SK-N-SH (cell line): ENCODE measurements at regions not wholly inside any gene's neighbourhood (a gene's known extent, or its start where the extent isn't known, plus 50 kb on each side); places are given as distances from the start of the nearest gene placed in this dataset.

Experiments used
- CTCF ChIA-PET: fragments of 300-600, 350-600 bp; formaldehyde crosslinking; extraction: SDS; loops from one replicate; lab custom pipeline; 2021; lab: Yijun Ruan, JAX
- POLR2A ChIA-PET: fragments of 350-600 bp; sonication (Branson Sonifier 250); formaldehyde crosslinking; extraction: SDS; loops from one replicate; lab custom pipeline; 2020; ENCODE audit warnings: antibody characterized with exemption, inconsistent platforms; lab: Yijun Ruan, JAX
- DNase-seq: peaks from one replicate; pipeline ENCODE4 v3.0.0; 2012
- H2AFZ ChIP-seq: fragments of 200-600 bp; sonication (generic); 2 replicates; pipeline ENCODE4 v1.8.1; 2016; ENCODE audit warnings: antibody characterized with exemption, mild to moderate bottlenecking, low read depth
- H3F3A ChIP-seq: fragments of 200-600 bp; sonication (generic); replicated peaks from 2 replicates; pipeline ENCODE3; 2016; ENCODE audit warnings: antibody characterized with exemption, mild to moderate bottlenecking; ENCODE audit not compliant: insufficient read depth
- H3K27ac ChIP-seq, 2 experiments: fragments of 200-500 bp in 1 of 2; fragments of 200-600 bp in 1 of 2; sonication (Bioruptor generic) in 1 of 2; sonication (generic), shearing (Covaris generic) in 1 of 2; 2 replicates each; pipeline versions ENCODE4 v1.5.1 to v1.6.1; 2014 to 2016; ENCODE audit warnings: low read depth in 2 of 2, inconsistent platforms in 1 of 2, low read length in 1 of 2, mild to moderate bottlenecking in 1 of 2, mixed read lengths in 1 of 2
- H3K27me3 ChIP-seq: fragments of 200-600 bp; sonication (generic), shearing (Covaris generic); 2 replicates; pipeline ENCODE4 v1.6.1; 2016; ENCODE audit warnings: mixed run types; ENCODE audit not compliant: insufficient read depth
- H3K36me3 ChIP-seq, 2 experiments: fragments of 200-500 bp in 1 of 2; fragments of 200-600 bp in 1 of 2; sonication (Bioruptor generic) in 1 of 2; sonication (generic) in 1 of 2; replicated peaks in 1 of 2; 2 replicates each; pipeline versions ENCODE3 to v1.5.1; 2014 to 2016; ENCODE audit warnings: low read length in 1 of 2, mild to moderate bottlenecking in 1 of 2; ENCODE audit not compliant: insufficient read depth in 2 of 2, control insufficient read depth in 1 of 2
- H3K4me1 ChIP-seq, 2 experiments: fragments of 200-500 bp in 1 of 2; fragments of 200-600 bp in 1 of 2; sonication (Bioruptor generic) in 1 of 2; sonication (generic), shearing (Covaris generic) in 1 of 2; 2 replicates each; pipeline versions ENCODE4 v1.5.1 to v1.6.1; 2014 to 2016; ENCODE audit warnings: low read depth in 1 of 2, low read length in 1 of 2, mixed run types in 1 of 2; ENCODE audit not compliant: insufficient read depth in 2 of 2, control insufficient read depth in 1 of 2
- H3K4me2 ChIP-seq: fragments of 200-600 bp; sonication (generic), shearing (Covaris generic); 2 replicates; pipeline ENCODE4 v1.6.1; 2017; ENCODE audit warnings: mixed run types
- H3K4me3 ChIP-seq, 2 experiments: fragments of 200-500 bp in 1 of 2; fragments of 200-600 bp in 1 of 2; sonication (Bioruptor generic) in 1 of 2; sonication (generic), shearing (Covaris generic) in 1 of 2; 2 replicates each; pipeline versions ENCODE4 v1.5.1 to v1.8.1; 2014 to 2016; ENCODE audit warnings: low read depth in 2 of 2, inconsistent platforms in 1 of 2, low read length in 1 of 2, mild to moderate bottlenecking in 1 of 2, mixed read lengths in 1 of 2, moderate library complexity in 1 of 2
- H3K79me2 ChIP-seq: fragments of 200-600 bp; sonication (generic); 2 replicates; pipeline ENCODE4 v1.8.1; 2017; ENCODE audit warnings: mild to moderate bottlenecking; ENCODE audit not compliant: insufficient read depth
- H3K9ac ChIP-seq: fragments of 200-600 bp; sonication (generic); 2 replicates; pipeline ENCODE4 v1.6.1; 2017; ENCODE audit warnings: mixed run types
- H3K9me2 ChIP-seq: fragments of 200-600 bp; sonication (generic); 2 replicates; pipeline ENCODE4 v1.6.1; 2017; ENCODE audit warnings: mixed run types
- H3K9me3 ChIP-seq: fragments of 200-600 bp; sonication (generic); 2 replicates; pipeline ENCODE4 v1.6.1; 2017; ENCODE audit warnings: mixed run types, mild to moderate bottlenecking, moderate library complexity
- H4K20me1 ChIP-seq: fragments of 200-600 bp; sonication (generic); 2 replicates; pipeline ENCODE4 v1.6.1; 2017; ENCODE audit warnings: mild to moderate bottlenecking, mixed run types; ENCODE audit not compliant: insufficient read depth
- CHD2 ChIP-seq: fragments of 150-350 bp; IDR thresholded peaks from 2 replicates; pipeline ENCODE4 v1.6.1; 2018; ENCODE audit warnings: low read length; ENCODE audit not compliant: partially characterized antibody
- ELF1 ChIP-seq: IDR thresholded peaks from 2 replicates; pipeline ENCODE4 v1.4.0; 2012
- FOXJ3 ChIP-seq: sonication (generic); formaldehyde crosslinking; IDR thresholded peaks from 2 replicates; pipeline ENCODE4 v1.5.1; 2020; ENCODE audit warnings: mild to moderate bottlenecking, missing genetic modification reagents
- FOXM1 ChIP-seq: IDR thresholded peaks from 2 replicates; pipeline ENCODE4 v1.4.0; 2012; ENCODE audit warnings: low read depth, mild to moderate bottlenecking
- JUND ChIP-seq: IDR thresholded peaks from 2 replicates; pipeline ENCODE4 v1.4.0; 2012
- MEF2A ChIP-seq: IDR thresholded peaks from 2 replicates; pipeline ENCODE4 v1.4.0; 2012; ENCODE audit warnings: low read depth, borderline replicate concordance
- RCOR1 ChIP-seq: fragments of 150-350 bp; IDR thresholded peaks from 2 replicates; pipeline ENCODE4 v1.6.1; 2017; ENCODE audit warnings: antibody characterized with exemption, low read length
- RFX5 ChIP-seq: IDR thresholded peaks from 2 replicates; pipeline ENCODE4 v1.6.1; 2012; ENCODE audit warnings: mild to moderate bottlenecking, improper control_type of control experiment, low read length
- RXRA ChIP-seq: IDR thresholded peaks from 2 replicates; pipeline ENCODE4 v1.4.0; 2012; ENCODE audit warnings: low read depth, mild to moderate bottlenecking, borderline replicate concordance
- SMC3 ChIP-seq: IDR thresholded peaks from 2 replicates; pipeline ENCODE4 v1.6.1; 2012; ENCODE audit warnings: low read depth, low read length, improper control_type of control experiment
- TAF1 ChIP-seq: IDR thresholded peaks from 2 replicates; pipeline ENCODE4 v1.6.1; 2012; ENCODE audit warnings: low read depth, mild to moderate bottlenecking, low read length, moderate library complexity, borderline replicate concordance
- TEAD4 ChIP-seq: IDR thresholded peaks from 2 replicates; pipeline ENCODE4 v1.4.0; 2012; ENCODE audit warnings: mild to moderate bottlenecking, borderline replicate concordance; ENCODE audit not compliant: insufficient read depth
- WGBS: methylation state at CpG from one replicate; pipeline ENCODE4 v1.1.6; 2017; ENCODE audit warnings: low lambda C conversion rate; 5-methylcytosine and 5-hydroxymethylcytosine counted together
- TF ChIP-seq, protein P1 (sequence below): fragments of 150-350 bp; IDR thresholded peaks from 2 replicates; pipeline ENCODE4 v1.6.1; 2016; ENCODE audit warnings: mild to moderate bottlenecking, low read depth, low read length
- TF ChIP-seq, protein P2 (sequence below): IDR thresholded peaks from 2 replicates; pipeline ENCODE4; 2012
- TF ChIP-seq, protein P3 (sequence below): IDR thresholded peaks from 2 replicates; pipeline ENCODE4 v1.4.0; 2012; ENCODE audit warnings: low read depth
- TF ChIP-seq, protein P4 (sequence below): fragments of 200-600 bp; sonication (generic); IDR thresholded peaks from 2 replicates; pipeline ENCODE4 v1.6.1; 2017; ENCODE audit warnings: antibody characterized with exemption, mild to moderate bottlenecking, moderate library complexity

DNA sequence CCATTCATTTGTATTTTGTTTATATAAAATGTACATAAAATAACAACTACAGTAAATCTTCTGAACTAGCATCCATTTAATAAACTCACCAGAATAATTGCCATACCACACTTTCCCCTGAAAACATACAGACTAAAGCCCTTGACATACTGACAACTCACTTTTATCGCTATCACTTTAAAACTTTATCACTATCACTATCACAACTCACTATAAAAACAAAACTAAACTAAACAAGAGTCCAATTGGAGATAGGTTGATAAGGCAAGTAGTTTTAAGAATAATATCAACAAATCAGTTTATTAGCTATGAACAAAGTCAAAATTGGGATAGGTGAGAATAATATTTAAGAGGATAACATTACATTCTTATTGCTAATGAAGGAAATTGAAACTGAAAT lies 108.9 kb downstream of the SLITRK6 start:
- no peak overlapping the region for H3K27ac ChIP-seq
- no peaks in the 10 kb centered on the region for H3K79me2 ChIP-seq
- H3K9me3 ChIP-seq, result no peaks in the 10 kb centered on the region
- no peaks in the 10 kb centered on the region for H3K36me3 ChIP-seq
- TF ChIP-seq TEAD4, result no peak
- no peak for TF ChIP-seq ELF1
- TF ChIP-seq MEF2A, result no peak
- no peak for TF ChIP-seq FOXJ3
- no peak for TF ChIP-seq CHD2
- TF ChIP-seq FOXM1, result no peak
- no peak for TF ChIP-seq RXRA
- TF ChIP-seq RFX5, result no peak
- TF ChIP-seq, all 33 proteins: peak for 0
- Histone ChIP-seq H3K4me3 (no peak overlapping the region), H3K4me2 (no peak overlapping the region), H3F3A (peaks cover 5% of the 10 kb centered on the region), H2AFZ (no peak overlapping the region), H4K20me1 (no peaks in the 10 kb centered on the region), H3K9ac (no peak overlapping the region), H3K4me1 (peaks cover 5 to 10% of the 10 kb centered on the region in 2 experiments; a peak in 3 of 4 replicates), H3K27me3 (no peaks in the 10 kb centered on the region), H3K9me2 (no peaks in the 10 kb centered on the region)
- POLR2A ChIA-PET, result no interaction called here
- no peak for DNase-seq
- CTCF ChIA-PET, result no interaction called here
- WGBS, result 49% methylated on average over 1 of the region's 1 CpG

DNA sequence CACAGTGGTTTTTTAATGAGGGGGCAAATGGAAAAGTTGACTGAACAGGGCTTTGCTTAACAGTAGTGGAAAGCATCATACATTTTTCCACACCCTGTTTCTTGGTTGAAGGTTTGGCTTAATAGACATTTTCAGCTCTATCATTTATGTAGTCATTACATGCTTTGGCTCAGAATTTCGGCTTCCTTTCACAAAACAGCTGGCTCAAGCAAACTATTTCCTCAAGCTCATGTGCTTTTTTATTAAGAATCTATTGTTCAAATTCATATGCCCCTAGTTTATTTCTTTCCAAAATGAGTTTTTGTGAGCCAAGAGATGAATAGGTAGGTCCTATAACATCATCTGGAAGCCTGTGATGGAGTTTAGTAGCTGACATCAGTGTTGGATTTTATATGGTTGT lies 113.8 kb downstream of the SLITRK6 start:
- H3F3A ChIP-seq, result no peaks in the 10 kb centered on the region
- no peaks in the 10 kb centered on the region for H3K9me3 ChIP-seq
- no peak for DNase-seq
- no peak overlapping the region for H3K4me3 ChIP-seq
- TF ChIP-seq, protein P1, sequence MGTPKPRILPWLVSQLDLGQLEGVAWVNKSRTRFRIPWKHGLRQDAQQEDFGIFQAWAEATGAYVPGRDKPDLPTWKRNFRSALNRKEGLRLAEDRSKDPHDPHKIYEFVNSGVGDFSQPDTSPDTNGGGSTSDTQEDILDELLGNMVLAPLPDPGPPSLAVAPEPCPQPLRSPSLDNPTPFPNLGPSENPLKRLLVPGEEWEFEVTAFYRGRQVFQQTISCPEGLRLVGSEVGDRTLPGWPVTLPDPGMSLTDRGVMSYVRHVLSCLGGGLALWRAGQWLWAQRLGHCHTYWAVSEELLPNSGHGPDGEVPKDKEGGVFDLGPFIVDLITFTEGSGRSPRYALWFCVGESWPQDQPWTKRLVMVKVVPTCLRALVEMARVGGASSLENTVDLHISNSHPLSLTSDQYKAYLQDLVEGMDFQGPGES, result no peak
- TF ChIP-seq TAF1 (no peak), JUND (no peak), ELF1 (no peak), FOXJ3 (no peak), RFX5 (no peak), RCOR1 (no peak), SMC3 (no peak)
- TF ChIP-seq, protein P2, sequence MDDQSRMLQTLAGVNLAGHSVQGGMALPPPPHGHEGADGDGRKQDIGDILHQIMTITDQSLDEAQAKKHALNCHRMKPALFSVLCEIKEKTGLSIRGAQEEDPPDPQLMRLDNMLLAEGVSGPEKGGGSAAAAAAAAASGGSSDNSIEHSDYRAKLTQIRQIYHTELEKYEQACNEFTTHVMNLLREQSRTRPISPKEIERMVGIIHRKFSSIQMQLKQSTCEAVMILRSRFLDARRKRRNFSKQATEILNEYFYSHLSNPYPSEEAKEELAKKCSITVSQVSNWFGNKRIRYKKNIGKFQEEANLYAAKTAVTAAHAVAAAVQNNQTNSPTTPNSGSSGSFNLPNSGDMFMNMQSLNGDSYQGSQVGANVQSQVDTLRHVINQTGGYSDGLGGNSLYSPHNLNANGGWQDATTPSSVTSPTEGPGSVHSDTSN, result no peak
- TF ChIP-seq, protein P3, sequence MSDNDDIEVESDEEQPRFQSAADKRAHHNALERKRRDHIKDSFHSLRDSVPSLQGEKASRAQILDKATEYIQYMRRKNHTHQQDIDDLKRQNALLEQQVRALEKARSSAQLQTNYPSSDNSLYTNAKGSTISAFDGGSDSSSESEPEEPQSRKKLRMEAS, result no peak
- TF ChIP-seq, protein P4, sequence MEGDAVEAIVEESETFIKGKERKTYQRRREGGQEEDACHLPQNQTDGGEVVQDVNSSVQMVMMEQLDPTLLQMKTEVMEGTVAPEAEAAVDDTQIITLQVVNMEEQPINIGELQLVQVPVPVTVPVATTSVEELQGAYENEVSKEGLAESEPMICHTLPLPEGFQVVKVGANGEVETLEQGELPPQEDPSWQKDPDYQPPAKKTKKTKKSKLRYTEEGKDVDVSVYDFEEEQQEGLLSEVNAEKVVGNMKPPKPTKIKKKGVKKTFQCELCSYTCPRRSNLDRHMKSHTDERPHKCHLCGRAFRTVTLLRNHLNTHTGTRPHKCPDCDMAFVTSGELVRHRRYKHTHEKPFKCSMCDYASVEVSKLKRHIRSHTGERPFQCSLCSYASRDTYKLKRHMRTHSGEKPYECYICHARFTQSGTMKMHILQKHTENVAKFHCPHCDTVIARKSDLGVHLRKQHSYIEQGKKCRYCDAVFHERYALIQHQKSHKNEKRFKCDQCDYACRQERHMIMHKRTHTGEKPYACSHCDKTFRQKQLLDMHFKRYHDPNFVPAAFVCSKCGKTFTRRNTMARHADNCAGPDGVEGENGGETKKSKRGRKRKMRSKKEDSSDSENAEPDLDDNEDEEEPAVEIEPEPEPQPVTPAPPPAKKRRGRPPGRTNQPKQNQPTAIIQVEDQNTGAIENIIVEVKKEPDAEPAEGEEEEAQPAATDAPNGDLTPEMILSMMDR, result no peak
- POLR2A ChIA-PET, result no interaction called here
- no peak overlapping the region for H3K27ac ChIP-seq
- no peaks in the 10 kb centered on the region for H3K4me1 ChIP-seq
- no peaks in the 10 kb centered on the region for H3K36me3 ChIP-seq
- H3K4me2 ChIP-seq, result no peak overlapping the region
- no peak overlapping the region for H3K9ac ChIP-seq
- CTCF ChIA-PET, result no interaction called here
- H4K20me1 ChIP-seq, result no peaks in the 10 kb centered on the region
- no peaks in the 10 kb centered on the region for H3K27me3 ChIP-seq
- H3K79me2 ChIP-seq, result no peaks in the 10 kb centered on the region
- whole genome bisulfite sequencing, result 57% methylated on average over 1 of the region's 1 CpG
- H3K9me2 ChIP-seq, result no peaks in the 10 kb centered on the region
- no peak overlapping the region for H2AFZ ChIP-seq
